Vagina (tissue), 2 donors: ENCODE measurements at regions not wholly inside any gene's neighbourhood (a gene's known extent, or its start where the extent isn't known, plus 50 kb on each side); places are given as distances from the start of the nearest gene placed in this dataset.

ENCODE experiments used
- CTCF ChIP-seq, 3 experiments: fragments of 450-650 bp in 2 of 3; fragments of 200-600 bp in 1 of 3; sonication (generic) in 1 of 3; IDR thresholded peaks; one replicate each; pipeline ENCODE4 v1.5.1; 2017 to 2019; ENCODE audit warnings: antibody characterized with exemption in 3 of 3, mild to moderate bottlenecking in 2 of 3, moderate library complexity in 2 of 3
- POLR2A ChIP-seq, 2 donors: fragments of 450-650 bp; IDR thresholded peaks; one replicate each; pipeline ENCODE4 v1.6.1; 2017; ENCODE audit warnings: antibody characterized with exemption in 2 of 2, mild to moderate bottlenecking in 2 of 2, moderate library complexity in 2 of 2
- POLR2AphosphoS5 ChIP-seq, 2 donors: sonication (generic); formaldehyde crosslinking; IDR thresholded peaks; one replicate each; pipeline ENCODE4 v1.9.0; 2017; ENCODE audit warnings: antibody characterized with exemption in 2 of 2, mild to moderate bottlenecking in 2 of 2, low read depth in 1 of 2; ENCODE audit not compliant: insufficient read depth in 1 of 2

- TF ChIP-seq POLR2A (IDR thresholded peaks at IDR 0.05) (no peak), CTCF (IDR thresholded peaks at IDR 0.05) (no peak), POLR2AphosphoS5 (IDR thresholded peaks at IDR 0.05; ENCODE audit: insufficient read depth in 1 of 2, low read depth in 1 of 2) (no peak)
Observed at GRCh38 chr6:113211170-113211569, 646.0 kb upstream of the MARCKS start.
